GM12865 (cell line): ENCODE measurements at regions not wholly inside any gene's neighbourhood (a gene's known extent, or its start where the extent isn't known, plus 50 kb on each side); places are given as distances from the start of the nearest gene placed in this dataset.

ENCODE experiments used
- DNase-seq: peaks from one replicate; pipeline ENCODE4 v3.0.0; 2010; ENCODE audit warnings: low read depth
- H3K4me3 ChIP-seq: 2 replicates; pipeline ENCODE4 v1.5.1; 2011; ENCODE audit warnings: mild to moderate bottlenecking, low read depth, low read length, control low read depth
- TF ChIP-seq, protein P1 (sequence below): IDR thresholded peaks from 2 replicates; pipeline ENCODE4 v1.5.1; 2011; ENCODE audit warnings: low read length, control low read depth, low read depth, inconsistent platforms; ENCODE audit not compliant: insufficient read depth; ENCODE audit errors: missing control alignments

DNA sequence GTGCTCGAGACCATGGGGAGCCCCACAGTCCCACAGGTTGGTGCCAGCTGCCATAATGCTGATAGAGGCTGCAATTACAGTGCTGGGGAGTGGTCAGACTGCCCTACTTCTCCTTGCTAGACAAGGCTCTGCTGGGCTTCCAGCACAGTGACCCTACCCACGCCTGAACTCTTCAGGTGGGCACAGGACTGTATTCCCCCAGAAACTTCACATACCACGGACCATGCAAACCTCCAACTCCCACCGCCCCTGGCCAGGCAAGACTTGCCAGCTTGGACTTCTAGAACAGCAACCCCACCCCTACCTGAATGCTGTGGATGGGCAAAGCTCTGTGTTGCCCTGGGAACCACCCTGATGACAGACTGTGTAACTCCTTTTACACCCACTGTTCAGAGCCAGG, 885.3 kb downstream of the SI start:
- DNase-seq, result no peak
- no peak overlapping the region for H3K4me3 ChIP-seq
- TF ChIP-seq, protein P1, sequence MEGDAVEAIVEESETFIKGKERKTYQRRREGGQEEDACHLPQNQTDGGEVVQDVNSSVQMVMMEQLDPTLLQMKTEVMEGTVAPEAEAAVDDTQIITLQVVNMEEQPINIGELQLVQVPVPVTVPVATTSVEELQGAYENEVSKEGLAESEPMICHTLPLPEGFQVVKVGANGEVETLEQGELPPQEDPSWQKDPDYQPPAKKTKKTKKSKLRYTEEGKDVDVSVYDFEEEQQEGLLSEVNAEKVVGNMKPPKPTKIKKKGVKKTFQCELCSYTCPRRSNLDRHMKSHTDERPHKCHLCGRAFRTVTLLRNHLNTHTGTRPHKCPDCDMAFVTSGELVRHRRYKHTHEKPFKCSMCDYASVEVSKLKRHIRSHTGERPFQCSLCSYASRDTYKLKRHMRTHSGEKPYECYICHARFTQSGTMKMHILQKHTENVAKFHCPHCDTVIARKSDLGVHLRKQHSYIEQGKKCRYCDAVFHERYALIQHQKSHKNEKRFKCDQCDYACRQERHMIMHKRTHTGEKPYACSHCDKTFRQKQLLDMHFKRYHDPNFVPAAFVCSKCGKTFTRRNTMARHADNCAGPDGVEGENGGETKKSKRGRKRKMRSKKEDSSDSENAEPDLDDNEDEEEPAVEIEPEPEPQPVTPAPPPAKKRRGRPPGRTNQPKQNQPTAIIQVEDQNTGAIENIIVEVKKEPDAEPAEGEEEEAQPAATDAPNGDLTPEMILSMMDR, result no peak

DNA sequence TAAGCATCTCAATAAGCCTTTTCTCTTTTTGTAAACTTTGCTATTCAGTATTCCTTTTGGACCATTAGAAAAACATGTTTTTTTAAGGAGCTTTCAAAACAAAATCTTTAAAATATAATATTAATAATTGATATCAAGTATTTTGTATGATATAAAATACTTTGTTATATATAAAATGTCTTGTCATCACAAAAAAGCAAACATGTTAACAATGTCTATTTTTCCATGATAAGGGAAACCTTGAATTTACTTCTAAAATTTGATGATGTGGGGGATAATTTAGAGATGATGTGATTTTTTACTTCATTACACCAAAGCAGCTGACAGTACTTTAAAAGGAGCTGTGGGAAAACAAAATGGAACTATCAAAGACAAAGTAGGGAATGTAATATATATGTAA, 887.7 kb downstream of the SI start:
- no peak for DNase-seq
- H3K4me3 ChIP-seq, result no peak overlapping the region
- TF ChIP-seq, protein P1, result no peak

DNA sequence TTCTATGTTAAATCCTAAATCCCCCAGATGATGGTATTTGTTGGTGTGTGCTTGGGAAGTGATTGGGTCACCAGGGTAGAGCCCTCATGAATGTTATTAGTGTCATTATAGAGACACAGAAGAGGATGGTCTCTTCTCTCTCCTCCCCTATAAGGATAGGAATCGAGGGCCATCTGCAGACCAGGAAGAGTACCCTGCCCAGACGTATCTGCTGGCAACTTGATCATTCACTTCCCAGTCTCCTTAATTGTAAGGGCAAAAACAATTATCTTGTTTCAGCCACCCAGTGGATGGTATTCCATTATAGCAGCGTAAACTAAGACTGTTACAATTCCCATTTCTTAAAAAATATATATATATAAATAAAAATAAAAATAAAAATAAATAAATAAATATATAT, 892.2 kb downstream of the SI start:
- no peak for DNase-seq
- TF ChIP-seq, protein P1, result no peak
- H3K4me3 ChIP-seq, result no peak overlapping the region

DNA sequence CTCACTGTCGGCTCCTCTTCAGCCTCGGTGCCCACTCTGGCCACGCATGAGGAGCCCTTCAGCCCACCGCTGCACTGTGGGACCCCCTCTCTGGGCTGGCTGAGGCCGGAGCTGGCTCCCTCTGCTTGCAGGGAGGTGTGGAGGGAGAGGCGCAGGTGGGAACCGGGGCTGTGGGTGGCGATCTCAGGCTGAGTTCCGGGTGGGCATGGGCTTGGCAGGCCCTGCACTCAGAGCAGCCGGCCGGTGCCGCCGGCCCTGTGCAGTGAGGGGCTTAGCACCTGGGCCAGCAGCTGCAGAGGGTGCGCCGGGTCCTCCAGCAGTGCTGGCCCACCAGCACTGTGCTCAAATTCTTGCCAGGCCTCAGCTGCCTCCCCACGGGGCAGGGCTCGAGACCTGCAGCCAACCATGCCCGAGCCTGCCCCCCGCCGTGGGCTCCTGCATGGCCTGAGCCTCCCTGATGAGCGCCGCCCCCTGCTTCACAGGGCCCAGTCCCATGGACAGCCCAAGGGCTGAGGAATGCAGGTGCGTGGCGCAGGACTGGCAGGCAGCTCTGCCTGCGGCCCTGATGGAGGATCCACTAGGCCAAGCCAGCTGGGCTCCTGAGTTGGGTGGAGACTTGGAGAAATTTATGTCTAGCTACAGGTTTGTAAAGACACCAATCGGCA, 899.1 kb downstream of the SI start:
- no peak overlapping the region for H3K4me3 ChIP-seq
- no peak for DNase-seq
- TF ChIP-seq, protein P1, result no peak

DNA sequence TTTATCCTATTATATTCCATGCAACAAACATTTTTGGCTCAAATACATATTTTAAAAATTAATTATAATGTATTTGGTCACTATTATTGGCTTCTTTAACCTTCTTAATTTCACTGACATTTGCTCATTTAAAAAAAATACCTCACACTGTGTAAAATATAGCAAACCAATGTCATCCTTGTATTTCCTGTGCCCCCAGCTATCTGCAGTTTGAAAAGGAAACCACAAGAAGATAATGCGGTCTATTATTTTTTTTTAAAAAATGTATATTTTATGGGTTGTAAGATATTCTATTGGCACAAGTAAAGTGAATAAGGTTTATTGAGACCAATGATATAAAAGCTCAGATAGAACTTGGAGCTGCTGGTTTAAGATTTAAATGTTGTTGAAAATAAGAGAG, 904.2 kb downstream of the SI start:
- no peak overlapping the region for H3K4me3 ChIP-seq
- no peak for DNase-seq
- TF ChIP-seq, protein P1, result no peak

DNA sequence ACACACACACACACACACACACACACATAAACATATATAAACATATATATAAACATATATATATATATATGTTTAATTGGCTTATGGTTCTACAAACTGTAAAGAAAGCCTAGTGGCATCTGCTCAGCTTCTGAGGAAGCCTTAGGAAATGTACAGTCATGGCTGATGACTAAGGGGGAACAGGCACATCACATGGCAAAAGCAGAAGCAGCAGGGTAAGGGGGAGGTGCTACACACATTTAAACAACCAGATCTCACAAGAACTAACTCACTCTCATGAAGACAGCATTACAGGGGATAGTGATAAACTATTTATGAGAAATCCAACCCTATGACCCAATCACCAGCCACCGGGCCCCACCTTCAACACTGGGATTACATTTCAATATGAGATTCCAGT, 922.9 kb downstream of the SI start:
- DNase-seq, result no peak
- no peak overlapping the region for H3K4me3 ChIP-seq
- TF ChIP-seq, protein P1, result no peak

DNA sequence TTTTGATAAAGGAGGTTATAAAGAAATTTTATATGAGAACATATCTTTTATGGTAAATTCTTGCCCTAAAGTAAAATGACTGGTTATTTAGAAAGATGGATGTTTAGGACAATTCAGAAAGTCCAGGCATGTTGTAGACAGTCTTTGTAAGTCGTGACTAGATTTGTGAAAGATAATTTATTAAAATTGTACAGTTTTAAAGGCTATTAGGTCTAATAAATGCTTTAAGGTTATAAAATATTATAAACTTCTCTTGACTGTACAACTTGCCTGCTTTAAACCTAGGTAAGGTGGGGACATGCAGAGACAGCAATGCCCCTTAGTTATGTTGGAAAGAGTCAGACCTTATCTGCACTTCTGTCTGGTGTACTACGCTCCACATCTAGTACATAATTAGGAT, 933.5 kb downstream of the SI start:
- TF ChIP-seq, protein P1, result no peak
- no peak for DNase-seq
- H3K4me3 ChIP-seq, result no peak overlapping the region
